ENCODE measurements at regions not wholly inside any gene's neighbourhood (a gene's known extent, or its start where the extent isn't known, plus 50 kb on each side); places are given as distances from the start of the nearest gene placed in this dataset.

DNA sequence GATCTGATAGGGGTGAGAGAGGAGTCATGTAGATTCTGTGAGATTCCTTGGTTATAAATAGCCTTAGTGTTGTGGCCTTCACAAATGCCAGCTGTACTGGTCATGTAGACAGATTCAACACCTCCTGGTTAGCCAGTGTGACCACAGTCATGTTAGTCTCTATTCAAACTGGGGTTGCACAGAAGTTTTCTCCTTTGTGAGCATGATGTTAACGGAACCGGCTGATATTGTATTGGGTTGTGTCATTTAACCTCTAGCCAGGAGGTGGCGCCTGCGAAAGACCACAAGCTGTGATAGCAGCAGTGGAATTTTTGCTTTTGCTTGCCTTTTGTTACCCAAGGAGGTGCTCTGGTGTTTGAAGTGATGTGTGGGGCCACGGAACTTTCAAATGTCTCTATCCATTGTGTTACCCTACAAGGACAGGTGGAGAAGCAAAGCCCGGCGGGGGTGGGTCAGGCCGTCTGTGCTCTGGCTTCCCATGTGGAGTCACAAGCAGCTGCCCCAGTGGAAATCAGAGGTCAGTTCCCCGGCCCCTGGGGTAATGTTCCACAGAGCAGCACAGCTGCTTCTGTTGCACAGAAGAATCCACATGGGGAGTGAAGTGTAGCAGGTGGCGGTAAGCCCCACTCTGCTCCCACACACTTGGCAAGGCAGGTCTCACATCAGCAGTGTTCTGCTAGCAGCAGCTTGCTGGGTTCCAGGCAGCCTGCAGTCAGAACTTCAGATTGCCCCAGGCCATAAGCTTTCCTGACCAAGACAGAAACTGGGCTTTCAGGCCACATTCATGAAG lies 112.6 kb downstream of the ADAMTS1 start:
- ChIA-PET CTCF (no interaction called here), RAD21 (ENCODE audit: unreplicated experiment) (no interaction called here), SMC1A (ENCODE audit: uncharacterized antibody, unreplicated experiment) (no interaction called here), POLR2A (no interaction called here)
- no peak for DNase-seq (ENCODE audit: low read depth, low spot score)
- in situ Hi-C loops (cut with MboI) (no loop called here), intact Hi-C loops (cut with micrococcal nuclease; ENCODE audit: unreplicated experiment) (no loop called here)
- H3K27me3 ChIP-seq (replicated peaks in 1 of 2; ENCODE audit: control insufficient read depth in 2 of 2, insufficient read depth in 2 of 2, low read length in 1 of 2), result no peaks in the 10 kb centered on the region
- WGBS (ENCODE audit: insufficient coverage, insufficient replicate concordance, low lambda C conversion rate, missing lambda C conversion rate), result 50% methylated on average over 10 of the region's 10 CpGs
- H2AFZ ChIP-seq (ENCODE audit: control insufficient read depth, low read depth, low read length), result no peak overlapping the region
- H3K4me2 ChIP-seq (ENCODE audit: control insufficient read depth, insufficient read depth), result no peak overlapping the region
- TF ChIP-seq CTCF (IDR thresholded peaks at IDR 0.05 in 2 of 3, conservative IDR thresholded peaks at IDR 0.05 in 1 of 3; ENCODE audit: control insufficient read depth in 2 of 3, extremely low read depth in 1 of 3, insufficient read depth in 1 of 3, low read depth in 3 of 3, low read length in 3 of 3) (peak; percentile 10 to 27 (median 18); a peak in 4 of 6 replicates), RUNX3 (IDR thresholded peaks at IDR 0.05; ENCODE audit: low read length) (peak; percentile 32; the same call in 1 of the 2 replicates), RAD21 (IDR thresholded peaks at IDR 0.05; ENCODE audit: insufficient read depth, low read depth, low read length) (0 out of 2 replicates have a peak, but pooled peaks have one; percentile 11), GATAD2B (conservative IDR thresholded peaks at IDR 0.05; ENCODE audit: low read depth) (no peak)
- no peaks in the 10 kb centered on the region for H3K9me3 ChIP-seq (replicated peaks; ENCODE audit: control insufficient read depth, insufficient read depth, low read length)
- no peak overlapping the region for H3K4me3 ChIP-seq
- ATAC-seq, result no peak
- no peak overlapping the region for H3K27ac ChIP-seq (ENCODE audit: control insufficient read depth, insufficient read depth)
- no peaks in the 10 kb centered on the region for H3K4me1 ChIP-seq (ENCODE audit: control insufficient read depth, insufficient read depth, low read length)
- FAIRE-seq, result no peak
- no TSS peak for BruUV-seq (replicated peaks)
- no peaks in the 10 kb centered on the region for H4K20me1 ChIP-seq (ENCODE audit: control insufficient read depth, insufficient read depth)
- no peaks in the 10 kb centered on the region for H3K36me3 ChIP-seq (ENCODE audit: control insufficient read depth in 2 of 2, insufficient read depth in 2 of 2, low read length in 1 of 2)
- H3K79me2 ChIP-seq (ENCODE audit: control insufficient read depth, insufficient read depth, low read length), result no peaks in the 10 kb centered on the region
- no peak overlapping the region for H3K9ac ChIP-seq (ENCODE audit: control insufficient read depth, insufficient read depth, low read length)

DNA sequence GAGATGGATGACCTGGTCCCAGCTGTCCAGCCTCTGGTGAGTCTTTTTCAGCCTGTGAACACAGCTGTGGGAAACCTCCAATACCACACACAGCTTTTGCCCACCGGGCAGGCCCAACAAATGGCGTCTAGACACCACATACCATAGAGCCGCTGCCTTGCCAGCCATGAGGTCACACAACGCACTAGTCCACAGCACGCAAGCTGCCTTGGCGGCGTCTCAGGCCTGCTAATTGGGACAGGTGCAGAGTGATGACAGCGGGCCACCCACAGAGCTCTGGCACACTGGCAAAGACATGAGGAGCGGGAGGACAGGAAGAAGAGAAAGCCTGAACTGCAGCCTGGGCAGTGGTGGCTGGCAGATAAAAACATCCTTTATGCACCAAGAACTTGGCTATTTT lies 125.5 kb downstream of the ADAMTS1 start:
- ChIA-PET SMC1A (ENCODE audit: uncharacterized antibody, unreplicated experiment) (no interaction called here), POLR2A (no interaction called here), CTCF (no interaction called here), RAD21 (ENCODE audit: unreplicated experiment) (no interaction called here)
- intact Hi-C loops (cut with micrococcal nuclease; ENCODE audit: unreplicated experiment) (loop anchor here (5.0 kb wide), 2 partner anchors 822 to 1112 kb away; partner anchors contain the start of gene MRPL39), in situ Hi-C loops (cut with MboI) (loop anchor here (5.0 kb wide), 2 partner anchors 832 to 1112 kb away; partner anchors contain the start of gene MRPL39)
- ATAC-seq (no peak), FAIRE-seq (no peak), DNase-seq (ENCODE audit: low read depth, low spot score) (no peak)
- H3K9me3 ChIP-seq (replicated peaks; ENCODE audit: control insufficient read depth, insufficient read depth, low read length), result no peaks in the 10 kb centered on the region
- H3K4me2 ChIP-seq (ENCODE audit: control insufficient read depth, insufficient read depth), result no peak overlapping the region
- H4K20me1 ChIP-seq (ENCODE audit: control insufficient read depth, insufficient read depth), result no peaks in the 10 kb centered on the region
- H3K79me2 ChIP-seq (ENCODE audit: control insufficient read depth, insufficient read depth, low read length), result no peaks in the 10 kb centered on the region
- H3K27me3 ChIP-seq (replicated peaks in 1 of 2; ENCODE audit: control insufficient read depth in 2 of 2, insufficient read depth in 2 of 2, low read length in 1 of 2), result no peaks in the 10 kb centered on the region
- no TSS peak for BruUV-seq (replicated peaks)
- H3K27ac ChIP-seq (ENCODE audit: control insufficient read depth, insufficient read depth), result no peak overlapping the region
- no peaks in the 10 kb centered on the region for H3K36me3 ChIP-seq (ENCODE audit: control insufficient read depth in 2 of 2, insufficient read depth in 2 of 2, low read length in 1 of 2)
- H2AFZ ChIP-seq (ENCODE audit: control insufficient read depth, low read depth, low read length), result no peak overlapping the region
- no peaks in the 10 kb centered on the region for H3K4me1 ChIP-seq (ENCODE audit: control insufficient read depth, insufficient read depth, low read length)
- WGBS (ENCODE audit: insufficient coverage, insufficient replicate concordance, low lambda C conversion rate, missing lambda C conversion rate), result 50% methylated on average over 9 of the region's 9 CpGs
- H3K4me3 ChIP-seq, result no peak overlapping the region
- H3K9ac ChIP-seq (ENCODE audit: control insufficient read depth, insufficient read depth, low read length), result no peak overlapping the region
- TF ChIP-seq, protein P1, sequence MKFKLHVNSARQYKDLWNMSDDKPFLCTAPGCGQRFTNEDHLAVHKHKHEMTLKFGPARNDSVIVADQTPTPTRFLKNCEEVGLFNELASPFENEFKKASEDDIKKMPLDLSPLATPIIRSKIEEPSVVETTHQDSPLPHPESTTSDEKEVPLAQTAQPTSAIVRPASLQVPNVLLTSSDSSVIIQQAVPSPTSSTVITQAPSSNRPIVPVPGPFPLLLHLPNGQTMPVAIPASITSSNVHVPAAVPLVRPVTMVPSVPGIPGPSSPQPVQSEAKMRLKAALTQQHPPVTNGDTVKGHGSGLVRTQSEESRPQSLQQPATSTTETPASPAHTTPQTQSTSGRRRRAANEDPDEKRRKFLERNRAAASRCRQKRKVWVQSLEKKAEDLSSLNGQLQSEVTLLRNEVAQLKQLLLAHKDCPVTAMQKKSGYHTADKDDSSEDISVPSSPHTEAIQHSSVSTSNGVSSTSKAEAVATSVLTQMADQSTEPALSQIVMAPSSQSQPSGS (IDR thresholded peaks at IDR 0.05; ENCODE audit: low read length), result no peak
- TF ChIP-seq WRNIP1 (IDR thresholded peaks at IDR 0.05; ENCODE audit: borderline replicate concordance, low read depth, low read length) (no peak), SREBF1 (IDR thresholded peaks at IDR 0.05; ENCODE audit: low read length) (no peak), TAF1 (IDR thresholded peaks at IDR 0.05; ENCODE audit: borderline replicate concordance, low read depth, low read length) (no peak), EZH2 (IDR thresholded peaks at IDR 0.05; ENCODE audit: borderline replicate concordance, control insufficient read depth, low read depth, low read length) (no peak), PML (IDR thresholded peaks at IDR 0.05; ENCODE audit: low read length) (no peak)
- TF ChIP-seq, protein P2, sequence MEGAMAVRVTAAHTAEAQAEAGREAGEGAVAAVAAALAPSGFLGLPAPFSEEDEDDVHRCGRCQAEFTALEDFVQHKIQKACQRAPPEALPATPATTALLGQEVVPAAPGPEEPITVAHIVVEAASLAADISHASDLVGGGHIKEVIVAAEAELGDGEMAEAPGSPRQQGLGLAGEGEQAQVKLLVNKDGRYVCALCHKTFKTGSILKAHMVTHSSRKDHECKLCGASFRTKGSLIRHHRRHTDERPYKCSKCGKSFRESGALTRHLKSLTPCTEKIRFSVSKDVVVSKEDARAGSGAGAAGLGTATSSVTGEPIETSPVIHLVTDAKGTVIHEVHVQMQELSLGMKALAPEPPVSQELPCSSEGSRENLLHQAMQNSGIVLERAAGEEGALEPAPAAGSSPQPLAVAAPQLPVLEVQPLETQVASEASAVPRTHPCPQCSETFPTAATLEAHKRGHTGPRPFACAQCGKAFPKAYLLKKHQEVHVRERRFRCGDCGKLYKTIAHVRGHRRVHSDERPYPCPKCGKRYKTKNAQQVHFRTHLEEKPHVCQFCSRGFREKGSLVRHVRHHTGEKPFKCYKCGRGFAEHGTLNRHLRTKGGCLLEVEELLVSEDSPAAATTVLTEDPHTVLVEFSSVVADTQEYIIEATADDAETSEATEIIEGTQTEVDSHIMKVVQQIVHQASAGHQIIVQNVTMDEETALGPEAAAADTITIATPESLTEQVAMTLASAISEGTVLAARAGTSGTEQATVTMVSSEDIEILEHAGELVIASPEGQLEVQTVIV (IDR thresholded peaks at IDR 0.05; ENCODE audit: borderline replicate concordance, partially characterized antibody), result no peak

Data from GM12878 (cell line).